ENCODE measurements at regions not wholly inside any gene's neighbourhood (a gene's known extent, or its start where the extent isn't known, plus 50 kb on each side); places are given as distances from the start of the nearest gene placed in this dataset.
"Not testable (repeated sequence)": the region's sequence is repeated elsewhere in the genome, so short reads cannot be mapped to it uniquely, and the experiment has no call there.

- no peak for DNase-seq (ENCODE audit: low spot score)
Measured at GRCh38 chr11:134866215-134866614, 454.2 kb upstream of the B3GAT1 start.

GRCh38 chr11:134864968-134865305 lies 452.9 kb upstream of the B3GAT1 start:
- DNase-seq (ENCODE audit: low spot score): no peak

GRCh38 chr11:134864233-134864967 lies 452.4 kb upstream of the B3GAT1 start:
- DNase-seq (ENCODE audit: low spot score): no peak

GRCh38 chr11:134863294-134863693 lies 451.3 kb upstream of the B3GAT1 start:
- DNase-seq (ENCODE audit: low spot score): no peak

GRCh38 chr11:134862587-134863195 lies 450.6 kb upstream of the B3GAT1 start:
- no peak for DNase-seq (ENCODE audit: low spot score)

GRCh38 chr11:134862105-134862502 lies 450.1 kb upstream of the B3GAT1 start:
- DNase-seq (ENCODE audit: low spot score): peak; percentile 3

- no peak for DNase-seq (ENCODE audit: low spot score)
Measured at GRCh38 chr11:134861490-134862104, 449.6 kb upstream of the B3GAT1 start.

- DNase-seq (ENCODE audit: low spot score): no peak
Measured at GRCh38 chr11:134858783-134859480, 446.9 kb upstream of the B3GAT1 start.

- no peak for DNase-seq (ENCODE audit: low spot score)
Measured at GRCh38 chr11:134857035-134857434, 445.0 kb upstream of the B3GAT1 start.

- DNase-seq (ENCODE audit: low spot score): no peak
Measured at GRCh38 chr11:134856056-134856971, 444.3 kb upstream of the B3GAT1 start.

GRCh38 chr11:134853992-134854991 lies 442.2 kb upstream of the B3GAT1 start:
- DNase-seq (ENCODE audit: low spot score): no peak

GRCh38 chr11:134851503-134852224 lies 439.6 kb upstream of the B3GAT1 start:
- not testable (repeated sequence) for DNase-seq (ENCODE audit: low spot score)

GRCh38 chr11:134850566-134850965 lies 438.5 kb upstream of the B3GAT1 start:
- no peak for DNase-seq (ENCODE audit: low spot score)

GRCh38 chr11:134849833-134850232 lies 437.8 kb upstream of the B3GAT1 start:
- no peak for DNase-seq (ENCODE audit: low spot score)

- no peak for DNase-seq (ENCODE audit: low spot score)
Measured at GRCh38 chr11:134847083-134847715, 435.2 kb upstream of the B3GAT1 start.

- no peak for DNase-seq (ENCODE audit: low spot score)
Measured at GRCh38 chr11:134846328-134847082, 434.5 kb upstream of the B3GAT1 start.

GRCh38 chr11:134845474-134846327 lies 433.7 kb upstream of the B3GAT1 start:
- no peak for DNase-seq (ENCODE audit: low spot score)

- no peak for DNase-seq (ENCODE audit: low spot score)
Measured at GRCh38 chr11:134844838-134845237, 432.8 kb upstream of the B3GAT1 start.
